GM04503 (cell line): ENCODE measurements at regions not wholly inside any gene's neighbourhood (a gene's known extent, or its start where the extent isn't known, plus 50 kb on each side); places are given as distances from the start of the nearest gene placed in this dataset.

Experiments used
- DNase-seq: peaks from one replicate; pipeline ENCODE4 v3.0.0-alpha.2; 2012; ENCODE audit warnings: low read depth

DNA sequence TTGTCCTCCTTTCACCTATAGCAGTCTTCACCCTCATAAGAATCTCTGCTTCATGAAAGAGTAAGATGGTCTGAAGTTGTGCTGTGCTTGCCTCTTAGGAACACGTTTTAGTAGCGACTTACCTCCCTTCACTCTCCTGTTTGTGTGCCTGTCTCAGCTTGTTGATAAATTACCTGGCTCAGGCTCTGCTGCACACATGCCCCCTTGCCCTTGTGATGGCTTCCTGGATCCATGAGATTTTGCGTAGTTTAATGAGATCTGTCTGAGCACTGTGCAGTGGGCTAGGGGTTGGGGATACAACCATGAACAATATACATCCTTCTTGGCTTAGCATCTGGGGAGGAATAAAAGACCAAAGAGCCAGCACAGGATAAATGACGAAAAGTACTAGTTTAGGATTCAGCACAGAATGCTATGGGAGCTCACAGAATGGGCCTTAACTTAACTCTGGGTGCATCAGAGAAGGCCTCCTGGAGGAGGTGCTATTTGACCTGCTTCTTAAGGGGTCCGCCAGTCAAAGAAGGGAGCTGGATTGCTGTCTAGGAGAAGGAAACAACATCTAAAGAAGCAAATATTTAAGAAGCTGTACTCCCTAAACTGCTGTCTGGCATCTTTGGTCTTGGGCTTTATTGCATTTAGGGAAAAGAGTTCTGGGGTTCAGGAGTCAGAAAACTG, 175.7 kb upstream of the PLXNA2 start:
- DNase-seq = no peak

- DNase-seq = no peak
Measured at GRCh38 chr1:208420696-208421095, 176.5 kb upstream of the PLXNA2 start.

DNA sequence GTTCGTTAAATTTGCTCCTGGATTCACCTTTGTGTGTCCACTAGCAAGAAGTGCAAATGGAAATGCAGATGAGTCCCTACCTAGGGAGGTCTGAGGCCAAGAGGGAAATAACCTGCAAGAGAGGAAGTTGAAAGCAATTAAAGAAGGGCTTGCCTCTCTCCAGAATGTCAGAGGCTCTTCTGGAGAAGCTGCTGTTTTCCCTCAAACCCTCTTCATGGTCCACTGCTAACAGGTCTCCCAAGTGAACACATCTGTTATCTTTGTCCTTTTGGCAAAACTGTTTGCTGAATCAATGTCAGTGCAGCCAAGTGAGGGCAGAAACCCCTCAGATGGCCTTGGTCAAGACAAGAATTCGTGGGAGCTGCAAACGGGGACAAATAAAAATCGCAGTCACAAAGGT, 177.3 kb upstream of the PLXNA2 start:
- DNase-seq = no peak

DNA sequence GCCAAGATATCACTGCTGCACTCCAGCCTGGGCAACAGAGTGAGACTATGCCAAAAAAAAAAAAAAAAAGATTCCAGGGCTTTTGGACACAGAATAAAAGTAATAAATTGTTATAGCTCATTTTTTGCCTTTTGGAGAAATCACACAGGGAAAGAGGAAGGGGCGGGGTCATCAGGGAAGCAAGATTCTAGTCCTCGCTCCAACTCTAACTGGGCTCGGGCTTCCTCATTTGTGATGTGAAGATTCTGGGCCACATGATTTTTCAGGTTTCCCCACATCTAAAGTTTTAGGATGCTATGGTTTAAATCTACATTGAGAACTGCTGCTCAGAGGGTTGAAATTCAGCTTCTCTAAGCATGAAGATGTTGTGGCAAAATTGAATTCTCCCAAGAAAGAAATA, 179.3 kb upstream of the PLXNA2 start:
- no peak for DNase-seq

DNA sequence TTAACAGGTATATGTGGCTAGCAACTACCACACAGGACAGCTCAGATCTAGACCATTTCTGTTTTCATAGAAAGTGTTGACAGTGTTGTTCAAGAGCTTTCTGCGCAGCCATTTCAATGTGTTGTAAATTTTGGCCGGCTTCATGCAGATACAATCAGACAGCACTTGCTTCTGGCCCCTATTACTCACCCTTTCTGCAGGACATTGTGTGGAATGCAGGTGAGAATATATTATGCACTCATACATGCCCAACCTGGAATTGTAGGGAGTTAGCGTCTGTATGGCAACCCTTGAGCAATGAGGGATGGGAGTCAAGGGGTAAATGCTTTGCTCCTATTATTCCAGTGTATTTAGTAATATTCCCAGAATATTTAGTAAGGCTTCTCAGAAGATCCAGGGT, 180.9 kb upstream of the PLXNA2 start:
- DNase-seq = no peak

- DNase-seq = no peak
Measured at GRCh38 chr1:208430220-208430619, 186.0 kb upstream of the PLXNA2 start.

GRCh38 chr1:208431721-208432120, 187.5 kb upstream of the PLXNA2 start:
- peak; percentile 40 for DNase-seq

DNA sequence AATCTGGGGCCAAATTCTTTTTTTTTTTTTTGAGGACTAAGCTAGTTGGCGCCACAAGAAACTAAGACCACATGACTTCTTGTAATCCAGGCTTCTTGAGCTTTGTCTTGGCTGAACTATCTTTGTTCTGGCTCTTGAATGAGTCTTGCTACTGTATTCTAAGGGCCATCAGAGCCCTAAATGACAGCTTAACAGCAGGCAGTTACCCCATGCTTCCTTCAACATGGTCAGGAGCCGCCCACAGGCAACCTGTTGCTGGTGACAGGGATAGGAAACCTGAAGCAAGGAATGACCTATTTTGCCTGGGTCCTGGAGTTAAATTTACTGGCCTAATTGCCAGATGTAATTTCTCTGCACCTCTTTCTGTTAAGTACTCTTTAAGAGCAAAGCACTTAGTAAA, 188.2 kb upstream of the PLXNA2 start:
- no peak for DNase-seq

- peak; percentile 18 for DNase-seq
Measured at GRCh38 chr1:208433086-208433485, 188.9 kb upstream of the PLXNA2 start.

DNA sequence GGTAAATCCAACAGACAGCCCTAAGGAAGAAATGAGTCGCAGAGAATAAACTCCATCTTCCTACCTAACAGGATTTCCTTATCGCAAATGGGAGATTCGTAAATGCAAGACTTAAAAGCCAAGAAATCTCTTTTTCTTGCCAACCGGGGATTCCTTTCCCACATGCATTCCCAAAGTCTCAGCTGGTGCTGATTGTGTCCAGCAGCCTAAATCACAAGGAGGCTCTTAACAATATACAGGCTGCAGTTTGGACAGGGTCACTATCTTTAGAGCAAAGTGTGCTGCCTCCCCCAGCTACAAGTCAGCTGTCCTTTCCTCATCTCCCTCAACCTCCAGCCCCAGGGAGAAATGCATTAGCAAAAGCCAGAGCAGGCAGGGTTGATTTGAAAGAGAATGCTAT, 189.8 kb upstream of the PLXNA2 start:
- no peak for DNase-seq

- peak; percentile 22 for DNase-seq
Measured at GRCh38 chr1:208437401-208437800, 193.2 kb upstream of the PLXNA2 start.

DNA sequence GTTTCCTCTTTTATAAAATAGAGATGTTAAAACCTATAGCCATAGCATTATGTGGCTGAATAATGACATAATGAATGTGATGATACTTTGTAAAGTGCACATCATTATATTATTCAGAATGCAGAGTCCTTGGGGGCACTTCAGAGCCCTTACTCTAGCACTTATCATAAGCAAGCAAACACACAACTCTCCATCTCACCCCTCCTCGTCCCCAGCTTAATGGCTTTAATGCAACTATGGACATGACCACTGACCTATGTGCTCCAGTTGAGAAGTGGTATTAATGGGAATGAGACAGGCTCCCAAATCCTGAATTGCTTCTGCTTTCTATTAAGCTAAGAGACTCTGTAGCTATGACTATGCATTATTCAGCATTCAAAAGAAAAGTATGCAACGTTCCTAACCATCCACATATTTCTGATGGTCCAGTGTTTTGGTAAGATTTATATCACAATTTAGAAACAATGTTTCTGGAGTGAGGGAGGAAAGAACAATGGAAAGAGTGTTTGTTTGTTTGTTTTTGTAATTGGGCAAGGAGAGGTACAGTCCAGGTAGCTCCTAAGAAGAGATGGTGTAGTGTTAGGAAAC, 194.0 kb upstream of the PLXNA2 start:
- DNase-seq = no peak

GRCh38 chr1:208445758-208446203, 201.6 kb upstream of the PLXNA2 start:
- no peak for DNase-seq

DNA sequence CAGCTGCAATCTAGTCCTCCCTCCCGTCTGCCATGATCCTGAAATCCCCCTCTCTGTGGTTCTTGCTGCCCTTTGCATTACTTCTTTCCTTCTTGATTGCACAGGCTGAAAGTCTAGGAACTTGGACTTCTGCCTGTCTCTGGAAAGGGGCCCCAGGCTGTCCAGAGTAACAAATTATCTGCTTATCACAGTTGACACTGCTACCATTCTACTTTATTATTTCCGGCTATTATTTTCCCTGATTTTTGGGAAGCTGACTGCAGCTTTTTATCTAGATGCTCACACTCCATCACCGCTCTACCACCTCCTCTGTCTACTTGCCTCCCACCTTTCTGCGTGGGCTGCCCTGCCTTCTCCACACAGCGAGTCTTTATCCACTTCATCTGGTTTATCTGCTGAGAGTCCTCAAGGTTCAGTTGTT, 202.1 kb upstream of the PLXNA2 start:
- DNase-seq = no peak

- DNase-seq = no peak
Measured at GRCh38 chr1:208448425-208448824, 204.2 kb upstream of the PLXNA2 start.

DNA sequence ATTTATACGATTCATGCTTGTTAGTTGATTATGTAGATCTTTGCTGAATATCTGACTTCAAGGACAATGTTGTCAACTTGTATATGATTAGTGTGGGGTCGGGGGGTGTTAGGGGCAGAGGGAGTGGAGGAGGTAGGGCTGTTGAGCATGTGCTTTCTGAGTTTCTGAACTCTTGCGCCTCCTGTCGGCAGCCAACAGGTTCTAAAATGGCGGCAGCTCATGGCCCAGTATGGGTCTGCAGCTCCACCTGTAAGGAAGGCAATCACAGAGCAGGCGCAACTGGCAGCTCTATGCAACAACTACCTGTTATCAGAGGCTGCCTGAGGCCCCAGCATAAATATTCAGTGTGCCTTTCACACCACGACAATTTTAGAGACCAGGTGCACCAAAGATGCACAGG, 205.8 kb upstream of the PLXNA2 start:
- DNase-seq = no peak

GRCh38 chr1:208450958-208451357, 206.8 kb upstream of the PLXNA2 start:
- DNase-seq = no peak

DNA sequence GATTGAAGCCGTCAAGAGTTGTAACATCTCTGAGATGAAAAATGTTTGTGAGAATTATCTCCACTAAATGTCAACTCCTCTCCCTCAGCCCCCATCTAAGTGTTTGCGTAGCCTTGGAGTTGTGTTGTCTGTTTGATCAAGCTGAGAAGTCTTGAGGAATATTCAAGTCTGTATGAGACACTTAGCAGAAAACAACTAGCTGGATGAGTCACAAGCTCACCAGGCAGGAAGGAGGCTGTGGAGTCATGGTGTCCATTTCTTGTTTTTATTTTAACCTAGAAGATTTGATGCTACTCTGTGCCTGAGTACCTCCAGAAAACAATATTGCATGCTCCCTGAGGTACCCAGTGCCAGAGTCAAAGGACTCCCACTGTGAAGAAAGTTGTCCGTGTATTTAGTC, 211.6 kb upstream of the PLXNA2 start:
- no peak for DNase-seq

- no peak for DNase-seq
Measured at GRCh38 chr1:208456487-208456886, 212.3 kb upstream of the PLXNA2 start.

DNA sequence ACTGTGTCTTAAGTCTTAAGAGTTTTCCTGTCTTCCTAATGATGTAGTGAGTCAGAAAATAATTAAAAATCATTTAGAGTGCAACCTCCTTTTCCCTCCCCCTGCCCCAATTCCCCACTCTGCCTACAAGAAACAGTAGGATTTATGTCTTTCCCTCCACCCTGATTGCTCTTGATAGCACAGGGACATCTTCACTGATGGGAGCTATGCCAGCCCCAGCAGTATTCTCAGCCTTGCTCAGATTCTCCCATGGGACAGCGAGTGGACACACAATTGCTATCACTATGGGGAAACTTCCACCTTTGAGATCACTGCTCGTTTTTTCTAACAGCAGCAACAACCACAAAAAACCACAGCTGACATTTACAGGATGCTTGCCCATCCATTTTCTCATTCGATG, 216.6 kb upstream of the PLXNA2 start:
- no peak for DNase-seq

- DNase-seq = no peak
Measured at GRCh38 chr1:208461680-208462079, 217.5 kb upstream of the PLXNA2 start.

- no peak for DNase-seq
Measured at GRCh38 chr1:208462761-208463160, 218.6 kb upstream of the PLXNA2 start.

DNA sequence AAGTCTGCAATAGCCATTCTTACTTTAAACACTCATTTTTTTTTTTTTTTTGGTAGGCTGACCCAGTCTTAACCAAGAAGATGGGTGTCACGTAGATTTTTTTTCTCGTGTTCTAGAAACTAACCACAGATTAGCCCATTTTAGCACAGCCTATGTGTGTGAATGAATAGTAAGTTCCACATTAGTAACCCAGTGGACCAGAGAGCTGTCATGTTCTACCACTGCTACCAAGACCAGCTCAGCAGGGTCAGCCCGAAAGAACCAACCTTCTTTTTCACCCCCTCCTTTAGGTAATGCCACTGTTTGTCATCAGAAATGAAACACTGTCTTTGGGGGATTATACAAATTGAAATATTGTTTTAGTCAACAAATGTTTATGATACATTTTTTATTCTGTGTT, 221.1 kb upstream of the PLXNA2 start:
- no peak for DNase-seq
